ENCODE measurements at regions not wholly inside any gene's neighbourhood (a gene's known extent, or its start where the extent isn't known, plus 50 kb on each side); places are given as distances from the start of the nearest gene placed in this dataset.

- in situ Hi-C loops (cut with MboI; ENCODE audit: low pct_unique_long_range_greater_than_20kb, low sequenced_read_pairs), result no loop called here
- no peak for DNase-seq
Observed at GRCh38 chr6:22222469-22222868, 74.4 kb downstream of the PRL start.

- in situ Hi-C loops (cut with MboI; ENCODE audit: low pct_unique_long_range_greater_than_20kb, low sequenced_read_pairs), result no loop called here
Observed at GRCh38 chr6:22227824-22228610, 68.8 kb downstream of the PRL start.

GRCh38 chr6:22231050-22231449, 65.8 kb downstream of the PRL start:
- in situ Hi-C loops (cut with MboI; ENCODE audit: low pct_unique_long_range_greater_than_20kb, low sequenced_read_pairs), result no loop called here
- DNase-seq, result no peak

More at GRCh38 chr6:22227824-22228610, 68.8 kb downstream of the PRL start:
- DNase-seq, result no peak

GRCh38 chr6:22231616-22232015, 65.2 kb downstream of the PRL start:
- DNase-seq, result no peak
- in situ Hi-C loops (cut with MboI; ENCODE audit: low pct_unique_long_range_greater_than_20kb, low sequenced_read_pairs), result no loop called here

GRCh38 chr6:22236626-22237414, 60.0 kb downstream of the PRL start:
- DNase-seq, result no peak
- in situ Hi-C loops (cut with MboI; ENCODE audit: low pct_unique_long_range_greater_than_20kb, low sequenced_read_pairs), result no loop called here

Measured in KBM-7 (cell line).